Loucy (cell line): ENCODE measurements at regions not wholly inside any gene's neighbourhood (a gene's known extent, or its start where the extent isn't known, plus 50 kb on each side); places are given as distances from the start of the nearest gene placed in this dataset.

ENCODE experiments used
- H2AFZ ChIP-seq: fragments of 200-600 bp; sonication (generic); 2 replicates; pipeline ENCODE4 v1.6.0; 2016; ENCODE audit warnings: antibody characterized with exemption, mild to moderate bottlenecking, low read length, moderate library complexity
- H3F3A ChIP-seq: fragments of 200-600 bp; 2 replicates; pipeline ENCODE4 v1.6.0; 2016; ENCODE audit warnings: antibody characterized with exemption, low read depth, mild to moderate bottlenecking
- H3K27me3 ChIP-seq: fragments of 200-600 bp; sonication (generic); 2 replicates; pipeline ENCODE4 v1.6.1; 2014; ENCODE audit warnings: low read length, mild to moderate bottlenecking; ENCODE audit not compliant: insufficient read depth, poor library complexity, severe bottlenecking
- H3K36me3 ChIP-seq: fragments of 200-600 bp; sonication (generic); 2 replicates; pipeline ENCODE4 v1.6.1; 2016; ENCODE audit warnings: low read length; ENCODE audit not compliant: insufficient read depth
- H3K4me1 ChIP-seq: fragments of 200-600 bp; sonication (generic); 2 replicates; pipeline ENCODE4 v1.5.1; 2014; ENCODE audit warnings: low read length, mild to moderate bottlenecking; ENCODE audit not compliant: insufficient read depth, poor library complexity, severe bottlenecking
- H3K4me2 ChIP-seq: fragments of 200-600 bp; sonication (generic); 2 replicates; pipeline ENCODE4 v1.6.0; 2014; ENCODE audit warnings: antibody characterized with exemption, low read length, low read depth, mild to moderate bottlenecking; ENCODE audit not compliant: poor library complexity, severe bottlenecking
- H3K4me3 ChIP-seq: fragments of 200-600 bp; sonication (generic); 2 replicates; pipeline ENCODE4 v1.5.1; 2014; ENCODE audit warnings: low read length, mild to moderate bottlenecking, mixed read lengths; ENCODE audit not compliant: poor library complexity, severe bottlenecking
- H3K79me2 ChIP-seq: fragments of 200-600 bp; sonication (generic); 2 replicates; pipeline ENCODE4 v1.6.1; 2014; ENCODE audit warnings: low read length; ENCODE audit not compliant: insufficient read depth
- H3K9ac ChIP-seq: fragments of 200-600 bp; sonication (generic); 2 replicates; pipeline ENCODE4 v1.6.0; 2014; ENCODE audit warnings: mild to moderate bottlenecking, low read depth, low read length, moderate library complexity; ENCODE audit not compliant: poor library complexity, severe bottlenecking
- H3K9me2 ChIP-seq: fragments of 200-600 bp; sonication (generic); replicated peaks from 2 replicates; pipeline ENCODE4 v1.6.1; 2016; ENCODE audit warnings: low read depth, low read length, mixed read lengths
- H3K9me3 ChIP-seq: fragments of 200-600 bp; sonication (generic); 2 replicates; pipeline ENCODE4 v1.6.1; 2014; ENCODE audit warnings: mild to moderate bottlenecking, antibody characterized with exemption, low read length, low read depth; ENCODE audit not compliant: insufficient read depth
- H4K20me1 ChIP-seq: fragments of 200-600 bp; sonication (generic); 2 replicates; pipeline ENCODE4 v1.6.0; 2014; ENCODE audit warnings: antibody characterized with exemption, low read length, mild to moderate bottlenecking; ENCODE audit not compliant: insufficient read depth, poor library complexity, severe bottlenecking
- CTCF ChIP-seq: fragments of 200-600 bp; sonication (generic); conservative IDR thresholded peaks from 2 replicates; pipeline ENCODE4 v1.5.1; 2014; ENCODE audit warnings: mild to moderate bottlenecking, antibody characterized with exemption, low read length
- EZH2phosphoT487 ChIP-seq: fragments of 200-600 bp; IDR thresholded peaks from 2 replicates; pipeline ENCODE4 v1.6.1; 2018; ENCODE audit warnings: antibody characterized with exemption, mild to moderate bottlenecking, moderate library complexity, borderline replicate concordance

GRCh38 chr2:147639891-147640290, 204.9 kb upstream of the ACVR2A start:
- Histone ChIP-seq H3K4me1 (no peaks in the 10 kb centered on the region), H3K9ac (no peak overlapping the region), H3K4me2 (no peak overlapping the region), H3K4me3 (no peak overlapping the region), H3K9me2 (no peaks in the 10 kb centered on the region), H3K79me2 (no peaks in the 10 kb centered on the region), H4K20me1 (no peaks in the 10 kb centered on the region), H3F3A (no peaks in the 10 kb centered on the region), H3K36me3 (no peaks in the 10 kb centered on the region), H3K9me3 (no peaks in the 10 kb centered on the region), H3K27me3 (no peaks in the 10 kb centered on the region), H2AFZ (no peak overlapping the region)
- no peak for TF ChIP-seq CTCF
- no peak for TF ChIP-seq EZH2phosphoT487

- Histone ChIP-seq H3K79me2 (no peaks in the 10 kb centered on the region), H3K27me3 (no peaks in the 10 kb centered on the region), H3K4me2 (no peak overlapping the region), H3K36me3 (no peaks in the 10 kb centered on the region), H3K9ac (no peak overlapping the region), H2AFZ (no peak overlapping the region), H3K4me1 (no peaks in the 10 kb centered on the region), H3K4me3 (no peak overlapping the region), H3F3A (no peaks in the 10 kb centered on the region), H4K20me1 (no peaks in the 10 kb centered on the region), H3K9me3 (no peaks in the 10 kb centered on the region), H3K9me2 (no peaks in the 10 kb centered on the region)
- TF ChIP-seq EZH2phosphoT487 (no peak), CTCF (no peak)
Observed at GRCh38 chr2:147639386-147639785, 205.4 kb upstream of the ACVR2A start.

- no peaks in the 10 kb centered on the region for H4K20me1 ChIP-seq
- H3K9me2 ChIP-seq = no peaks in the 10 kb centered on the region
- H3K4me3 ChIP-seq = no peak overlapping the region
- no peak overlapping the region for H2AFZ ChIP-seq
- H3K36me3 ChIP-seq = no peaks in the 10 kb centered on the region
- H3K4me2 ChIP-seq = no peak overlapping the region
- H3K79me2 ChIP-seq = no peaks in the 10 kb centered on the region
- no peaks in the 10 kb centered on the region for H3K27me3 ChIP-seq
- no peaks in the 10 kb centered on the region for H3K9me3 ChIP-seq
- H3K9ac ChIP-seq = no peak overlapping the region
- H3K4me1 ChIP-seq = no peaks in the 10 kb centered on the region
- no peak for TF ChIP-seq EZH2phosphoT487
- no peak for TF ChIP-seq CTCF
- H3F3A ChIP-seq = no peaks in the 10 kb centered on the region
Observed at GRCh38 chr2:147636886-147637285, 207.9 kb upstream of the ACVR2A start.
